WTC11 (cell line): ENCODE measurements at regions not wholly inside any gene's neighbourhood (a gene's known extent, or its start where the extent isn't known, plus 50 kb on each side); places are given as distances from the start of the nearest gene placed in this dataset.
A peak's percentile ranks its signal among the peaks of the same experiment; 100 is the strongest.

ENCODE experiments used
- ATAC-seq: fragments of 200-7000 bp; cut with Tn5 transposase; 2 replicates; pipeline ENCODE4 v1.10.0; 2021; ENCODE audit warnings: mild to moderate bottlenecking, moderate library complexity
- CTCF ChIA-PET: fragments of 300-600 bp; sonication (Branson Sonifier 250); formaldehyde crosslinking; loops from one replicate; lab custom pipeline; 2021; ENCODE audit warnings: antibody characterized with exemption; lab: Charles Lee
- POLR2A ChIA-PET: fragments of 350-600 bp; sonication (Branson Sonifier 250); formaldehyde crosslinking; loops from one replicate; lab custom pipeline; 2021; ENCODE audit warnings: antibody characterized with exemption; lab: Charles Lee
- DNase-seq: peaks from one replicate; pipeline ENCODE4 v3.0.0; 2021; ENCODE audit warnings: low spot score
- H3K27ac Mint-ChIP-seq: 2 replicates; pipeline ENCODE4 v1.8.0; 2021; ENCODE audit warnings: mixed read lengths
- H3K27me3 Mint-ChIP-seq: 2 replicates; pipeline ENCODE4 v1.8.0; 2021; ENCODE audit warnings: low read depth, mild to moderate bottlenecking, moderate library complexity, mixed read lengths
- H3K36me3 Mint-ChIP-seq: 2 replicates; pipeline ENCODE4 v1.8.0; 2021; ENCODE audit warnings: mixed read lengths
- H3K4me1 Mint-ChIP-seq: 2 replicates; pipeline ENCODE4 v1.8.0; 2022; ENCODE audit warnings: mixed read lengths
- H3K4me3 Mint-ChIP-seq: 2 replicates; pipeline ENCODE4 v1.8.0; 2021; ENCODE audit warnings: mild to moderate bottlenecking, moderate library complexity, mixed read lengths
- H3K9me3 Mint-ChIP-seq: 2 replicates; pipeline ENCODE4 v1.8.0; 2021; ENCODE audit warnings: mixed read lengths
- ARID4B ChIP-seq: sonication (generic); formaldehyde crosslinking; IDR thresholded peaks from 2 replicates; pipeline ENCODE4 v1.8.0; 2023; ENCODE audit warnings: missing genetic modification reagents, mild to moderate bottlenecking, borderline replicate concordance
- EMX1 ChIP-seq: fragments of 250-450 bp; sonication (Bioruptor Pico); IDR thresholded peaks from 2 replicates; pipeline ENCODE4 v1.8.0; 2021; ENCODE audit warnings: mild to moderate bottlenecking
- FOXJ3 ChIP-seq: sonication (generic); formaldehyde crosslinking; IDR thresholded peaks from 2 replicates; pipeline ENCODE4 v1.9.0; 2021; ENCODE audit warnings: missing genetic modification reagents, mild to moderate bottlenecking, borderline replicate concordance
- GABPB1 ChIP-seq: sonication (generic); formaldehyde crosslinking; IDR thresholded peaks from 2 replicates; pipeline ENCODE4 v1.8.1; 2023; ENCODE audit warnings: mild to moderate bottlenecking, missing genetic modification reagents
- HMGXB4 ChIP-seq: sonication (generic); formaldehyde crosslinking; IDR thresholded peaks from 2 replicates; pipeline ENCODE4 v1.8.1; 2023; ENCODE audit warnings: mild to moderate bottlenecking, moderate library complexity, missing genetic modification reagents
- MAX ChIP-seq: sonication (generic); formaldehyde crosslinking; IDR thresholded peaks from 2 replicates; pipeline ENCODE4 v1.8.0; 2022; ENCODE audit warnings: mild to moderate bottlenecking, missing genetic modification reagents
- MLX ChIP-seq: sonication (generic); formaldehyde crosslinking; IDR thresholded peaks from 2 replicates; pipeline ENCODE4 v1.8.1; 2023; ENCODE audit warnings: mild to moderate bottlenecking, missing genetic modification reagents, moderate library complexity
- NR3C1 ChIP-seq: sonication (generic); formaldehyde crosslinking; conservative IDR thresholded peaks from 2 replicates; pipeline ENCODE4 v1.8.1; 2023; ENCODE audit warnings: low read depth, mild to moderate bottlenecking, missing genetic modification reagents
- SP1 ChIP-seq: sonication (generic); formaldehyde crosslinking; conservative IDR thresholded peaks from 2 replicates; pipeline ENCODE4 v1.8.1; 2022; ENCODE audit warnings: missing genetic modification reagents
- TEAD1 ChIP-seq: sonication (generic); formaldehyde crosslinking; IDR thresholded peaks from 2 replicates; pipeline ENCODE4 v1.8.0; 2022; ENCODE audit warnings: mild to moderate bottlenecking, missing genetic modification reagents
- USF2 ChIP-seq: sonication (generic); formaldehyde crosslinking; IDR thresholded peaks from 2 replicates; pipeline ENCODE4 v1.8.1; 2023; ENCODE audit warnings: mild to moderate bottlenecking, missing genetic modification reagents, moderate library complexity
- ZNF263 ChIP-seq: sonication (generic); formaldehyde crosslinking; IDR thresholded peaks from 2 replicates; pipeline ENCODE4 v1.8.1; 2022; ENCODE audit warnings: low read depth, mild to moderate bottlenecking, moderate library complexity, missing genetic modification reagents
- ZNF532 ChIP-seq: fragments of 250-450 bp; sonication (Bioruptor Pico); IDR thresholded peaks from 2 replicates; pipeline ENCODE4 v1.9.0; 2021; ENCODE audit warnings: mild to moderate bottlenecking, borderline replicate concordance

GRCh38 chr9:25412646-25413045, 265.6 kb downstream of the TUSC1 start (continued):
- TF ChIP-seq HMGXB4 (CRISPR knock-in tag) (no peak), ZNF263 (CRISPR knock-in tag) (no peak), GABPB1 (CRISPR knock-in tag) (no peak), MAX (no peak)
- TF ChIP-seq, all 79 proteins: peak for 0

- Mint-ChIP-seq H3K9me3 (peaks cover 48% of the 10 kb centered on the region), H3K36me3 (peaks cover 41% of the 10 kb centered on the region), H3K27ac (peak overlapping the region; percentile 87), H3K4me3 (peak overlapping the region; percentile 11; the same call in 1 of the 2 replicates), H3K4me1 (peaks cover 47% of the 10 kb centered on the region), H3K27me3 (no peaks in the 10 kb centered on the region)
- TF ChIP-seq FOXJ3 (CRISPR knock-in tag) (no peak), MLX (CRISPR knock-in tag) (no peak), HMGXB4 (CRISPR knock-in tag) (no peak)
- CTCF ChIA-PET = interaction anchor here (0.6 to 0.8 kb wide), 3 partner anchors 17 to 783 kb away, joined by 3 to 4 read pairs (median 3); no protein-coding TSS in a partner anchor
- DNase-seq (no peak), ATAC-seq (peak; percentile 45)
- POLR2A ChIA-PET = interaction anchor here (0.6 kb wide), 1 partner anchor 1743 kb away, joined by 3 read pairs; no protein-coding TSS in a partner anchor
These were observed 280.5 kb downstream of the TUSC1 start for GRCh38 chr9:25397746-25398145.

- Mint-ChIP-seq H3K4me3 (no peak overlapping the region), H3K4me1 (peaks cover 51% of the 10 kb centered on the region), H3K27ac (peak overlapping the region; percentile 87), H3K36me3 (peaks cover 48% of the 10 kb centered on the region), H3K27me3 (no peaks in the 10 kb centered on the region), H3K9me3 (peaks cover 48% of the 10 kb centered on the region)
- ChIA-PET POLR2A (no interaction called here), CTCF (no interaction called here)
- DNase-seq = no peak
- ATAC-seq = peak; percentile 88
- TF ChIP-seq USF2 (no peak), ZNF532 (no peak), TEAD1 (CRISPR knock-in tag) (0 out of 2 replicates have a peak, but pooled peaks have one; percentile 41), ARID4B (CRISPR knock-in tag) (no peak), EMX1 (CRISPR knock-in tag) (no peak), NR3C1 (CRISPR knock-in tag) (no peak), SP1 (CRISPR knock-in tag) (0 out of 2 replicates have a peak, but pooled peaks have one; percentile 23)
These were observed 281.4 kb downstream of the TUSC1 start for GRCh38 chr9:25396828-25397227.
